ENCODE measurements at regions not wholly inside any gene's neighbourhood (a gene's known extent, or its start where the extent isn't known, plus 50 kb on each side); places are given as distances from the start of the nearest gene placed in this dataset.

DNA sequence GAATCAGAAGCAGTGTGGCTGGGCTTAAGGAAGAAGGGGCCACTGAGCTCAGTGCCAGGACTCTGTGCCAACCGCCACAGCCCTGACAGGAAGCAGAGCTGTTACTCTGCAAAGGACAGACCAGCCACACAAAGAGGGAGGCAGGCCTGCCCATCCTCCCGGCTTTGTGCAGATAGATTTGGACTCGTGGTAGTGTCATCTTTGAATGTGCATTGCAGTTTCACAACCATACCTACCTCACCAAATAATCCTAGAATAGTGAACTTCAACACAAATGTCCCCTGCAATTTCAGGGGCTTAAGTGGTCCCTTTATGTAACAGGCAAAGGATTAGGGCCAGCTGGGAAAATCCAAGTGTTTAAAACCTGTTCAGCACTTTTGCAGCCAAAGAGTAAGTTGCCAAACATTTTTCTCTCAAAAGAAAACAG lies 55.1 kb upstream of the CLDN10 start:
- Histone ChIP-seq H3K36me3 (no peaks in the 10 kb centered on the region), H3K9me3 (no peaks in the 10 kb centered on the region), H3K4me3 (no peak overlapping the region), H3K27me3 (no peaks in the 10 kb centered on the region), H3K4me1 (no peaks in the 10 kb centered on the region), H3K27ac (no peak overlapping the region)
- intact Hi-C loops (cut with DNase I): no loop called here
- DNase-seq (ENCODE audit: extremely low spot score in 2 of 2): no peak
- no peak for TF ChIP-seq CTCF (IDR thresholded peaks at IDR 0.05)
- TF ChIP-seq POLR2AphosphoS5 (IDR thresholded peaks at IDR 0.05; ENCODE audit: insufficient read depth in 1 of 2, low read depth in 1 of 2): no peak
- TF ChIP-seq POLR2A (IDR thresholded peaks at IDR 0.05): no peak

DNA sequence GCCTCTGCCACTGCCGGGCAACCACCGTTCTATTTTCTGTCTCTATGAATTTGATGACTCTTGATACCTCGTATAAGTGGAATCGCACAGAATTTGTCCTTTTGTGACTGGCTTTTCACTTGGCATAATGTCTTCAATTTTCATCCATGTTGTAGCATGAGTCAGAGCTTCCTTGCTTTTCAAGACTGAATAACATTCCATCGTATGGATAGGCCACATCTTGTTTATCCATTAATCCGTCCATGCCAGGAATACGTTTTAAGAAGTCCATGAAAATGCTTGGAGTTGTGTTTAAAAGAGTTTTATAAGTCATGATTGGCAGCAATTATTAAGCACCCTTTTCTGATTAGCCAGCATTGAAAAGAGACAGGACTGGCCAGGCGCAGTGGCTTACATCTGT lies 53.6 kb upstream of the CLDN10 start:
- H3K27ac ChIP-seq: no peak overlapping the region
- H3K9me3 ChIP-seq: no peaks in the 10 kb centered on the region
- no peaks in the 10 kb centered on the region for H3K27me3 ChIP-seq
- H3K36me3 ChIP-seq: no peaks in the 10 kb centered on the region
- DNase-seq (ENCODE audit: extremely low spot score in 2 of 2): no peak
- TF ChIP-seq POLR2A (IDR thresholded peaks at IDR 0.05) (no peak), POLR2AphosphoS5 (IDR thresholded peaks at IDR 0.05; ENCODE audit: insufficient read depth in 1 of 2, low read depth in 1 of 2) (no peak), CTCF (IDR thresholded peaks at IDR 0.05) (no peak)
- intact Hi-C loops (cut with DNase I): no loop called here
- H3K4me3 ChIP-seq: no peak overlapping the region
- H3K4me1 ChIP-seq: no peaks in the 10 kb centered on the region

- Histone ChIP-seq H3K27ac (no peak overlapping the region), H3K9me3 (no peaks in the 10 kb centered on the region), H3K27me3 (no peaks in the 10 kb centered on the region), H3K4me3 (no peak overlapping the region), H3K36me3 (no peaks in the 10 kb centered on the region), H3K4me1 (no peaks in the 10 kb centered on the region)
- no peak for DNase-seq (ENCODE audit: extremely low spot score in 2 of 2)
- intact Hi-C loops (cut with DNase I): no loop called here
- TF ChIP-seq CTCF (IDR thresholded peaks at IDR 0.05): no peak
- no peak for TF ChIP-seq POLR2AphosphoS5 (IDR thresholded peaks at IDR 0.05; ENCODE audit: insufficient read depth in 1 of 2, low read depth in 1 of 2)
- TF ChIP-seq POLR2A (IDR thresholded peaks at IDR 0.05): no peak
Measured at GRCh38 chr13:95499811-95500712, 52.5 kb upstream of the CLDN10 start.

DNA sequence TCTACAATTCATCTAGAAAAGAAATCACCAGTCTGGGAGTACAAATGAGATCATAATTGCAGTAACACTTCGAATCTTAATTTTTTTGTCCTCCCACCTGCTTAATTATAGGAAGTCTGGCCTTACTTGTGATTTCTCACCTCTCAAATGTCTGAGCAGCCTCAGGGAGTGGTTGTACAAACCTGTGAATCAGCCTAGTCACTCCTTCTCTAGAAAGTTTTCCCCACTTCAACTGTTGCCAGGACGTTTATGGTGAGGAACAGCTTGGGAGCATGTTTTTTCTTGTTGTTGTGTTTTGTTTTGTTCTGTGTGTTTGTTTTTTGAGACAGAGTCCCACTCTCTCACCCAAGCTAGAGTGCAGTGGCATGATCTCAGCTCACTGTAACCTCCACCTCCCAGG lies 50.3 kb upstream of the CLDN10 start:
- intact Hi-C loops (cut with DNase I): no loop called here
- TF ChIP-seq POLR2A (IDR thresholded peaks at IDR 0.05) (no peak), CTCF (IDR thresholded peaks at IDR 0.05) (no peak)
- no peak for DNase-seq (ENCODE audit: extremely low spot score in 2 of 2)
- Histone ChIP-seq H3K4me1 (no peaks in the 10 kb centered on the region), H3K27ac (no peak overlapping the region), H3K36me3 (no peaks in the 10 kb centered on the region), H3K27me3 (no peaks in the 10 kb centered on the region), H3K4me3 (no peak overlapping the region), H3K9me3 (no peaks in the 10 kb centered on the region)
